Ishikawa (cell line): ENCODE measurements at regions not wholly inside any gene's neighbourhood (a gene's known extent, or its start where the extent isn't known, plus 50 kb on each side); places are given as distances from the start of the nearest gene placed in this dataset.

Source experiments
- CEBPB ChIP-seq: IDR thresholded peaks from 2 replicates; pipeline ENCODE4 v1.6.1; 2012
- EP300 ChIP-seq: IDR thresholded peaks from 2 replicates; pipeline ENCODE4 v1.6.1; 2012; ENCODE audit warnings: borderline replicate concordance
- MAX ChIP-seq: IDR thresholded peaks from 2 replicates; pipeline ENCODE4 v1.6.1; 2012
- RAD21 ChIP-seq: IDR thresholded peaks from 2 replicates; pipeline ENCODE4 v1.6.1; 2012; ENCODE audit warnings: low read depth
- TAF1 ChIP-seq: IDR thresholded peaks from 2 replicates; pipeline ENCODE4 v1.6.1; 2012; ENCODE audit warnings: low read depth, mild to moderate bottlenecking

- TF ChIP-seq TAF1 (no peak), MAX (no peak), EP300 (no peak), CEBPB (no peak), RAD21 (no peak)
Observed at GRCh38 chr20:50311308-50312001, 120.8 kb downstream of the CEBPB start.
